Small intestine (tissue), 7 donors: ENCODE measurements at regions not wholly inside any gene's neighbourhood (a gene's known extent, or its start where the extent isn't known, plus 50 kb on each side); places are given as distances from the start of the nearest gene placed in this dataset.
A peak's percentile ranks its signal among the peaks of the same experiment; 100 is the strongest.

Source experiments
- DNase-seq, 2 donors: peaks; one replicate each; pipeline versions ENCODE4 v3.0.0 to v3.0.0-alpha.2; 2013
- FAIRE-seq: peaks from 2 replicates; lab custom pipeline; 2012; peaks lifted over from hg19 to GRCh38; lab: Jason Lieb, UNC
- H3K27ac ChIP-seq, 3 donors: one replicate each; pipeline ENCODE4 v1.5.1; 2013; ENCODE audit warnings: low read length in 2 of 3, mild to moderate bottlenecking in 2 of 3, control low read depth in 1 of 3, inconsistent platforms in 1 of 3, low read depth in 1 of 3, moderate library complexity in 1 of 3
- H3K27me3 ChIP-seq, 3 donors: one replicate each; pipeline ENCODE4 v1.6.1; 2013; ENCODE audit warnings: low read length in 3 of 3, inconsistent platforms in 1 of 3; ENCODE audit not compliant: control insufficient read depth in 3 of 3, insufficient read depth in 3 of 3
- H3K36me3 ChIP-seq, 3 donors: one replicate each; pipeline ENCODE4 v1.6.1; 2013; ENCODE audit warnings: low read length in 3 of 3, inconsistent platforms in 1 of 3, low read depth in 1 of 3, mild to moderate bottlenecking in 1 of 3, moderate library complexity in 1 of 3; ENCODE audit not compliant: control insufficient read depth in 3 of 3, insufficient read depth in 2 of 3
- H3K4me1 ChIP-seq, 3 donors: one replicate each; pipeline ENCODE4 v1.6.1; 2013; ENCODE audit warnings: low read length in 2 of 3, inconsistent platforms in 1 of 3, low read depth in 1 of 3, mild to moderate bottlenecking in 1 of 3, moderate library complexity in 1 of 3; ENCODE audit not compliant: control insufficient read depth in 3 of 3, insufficient read depth in 2 of 3
- H3K4me3 ChIP-seq, 3 donors: one replicate each; pipeline ENCODE4 v1.5.1; 2013; ENCODE audit warnings: low read length in 3 of 3, control low read depth in 1 of 3, inconsistent platforms in 1 of 3, low read depth in 1 of 3, mild to moderate bottlenecking in 1 of 3, moderate library complexity in 1 of 3
- H3K9me3 ChIP-seq, 2 donors: one replicate each; pipeline ENCODE4 v1.6.1; 2013; ENCODE audit warnings: low read depth in 1 of 2, low read length in 1 of 2; ENCODE audit not compliant: control insufficient read depth in 2 of 2, insufficient read depth in 1 of 2
- WGBS, 3 donors: extraction: QIAGEN DNeasy Blood & Tissue Kit; methylation state at CpG; one replicate each; pipeline ENCODE4 v1.1.7; 2013; 5-methylcytosine and 5-hydroxymethylcytosine counted together
- donor health status: healthy with polysubstance abuse.
- donor health status: control.
- donor health status: control.
- donor health status: Bipolar disorder and iron deficiency.
- donor health status: healthy.

DNA sequence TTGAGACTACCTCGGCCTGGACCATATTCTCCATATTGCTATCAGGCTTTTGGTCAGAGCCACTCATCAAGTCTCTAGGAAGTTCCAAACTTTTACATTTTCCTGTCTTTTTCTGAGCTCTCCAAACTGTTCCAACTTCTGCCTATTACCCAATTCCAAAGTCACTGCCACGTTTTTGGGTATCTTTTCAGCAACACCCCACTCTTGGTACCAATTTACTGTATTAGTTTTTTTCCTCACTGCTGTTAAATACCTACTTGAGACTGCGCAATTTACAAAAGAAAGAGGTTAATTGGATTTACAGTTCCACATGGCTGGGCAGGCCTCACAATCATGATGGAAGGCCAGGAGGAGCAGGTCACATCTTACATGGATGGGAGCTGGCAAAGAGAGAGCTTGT lies 507.8 kb upstream of the ZNF608 start:
- 55 to 60% (median 59%) methylated on average over 3 of the region's 3 CpGs for WGBS, 3 donors
- no peak overlapping the region for H3K4me3 ChIP-seq
- no peaks in the 10 kb centered on the region for H3K27me3 ChIP-seq
- H3K9me3 ChIP-seq, result peaks cover 0 to 14% of the 10 kb centered on the region in 2 donors
- FAIRE-seq (no peak), DNase-seq (no peak)
- H3K27ac ChIP-seq, result no peak overlapping the region
- H3K36me3 ChIP-seq, result no peaks in the 10 kb centered on the region
- peaks cover 0 to 7% (median 0%) of the 10 kb centered on the region in 3 donors for H3K4me1 ChIP-seq

- H3K27ac ChIP-seq, result no peak overlapping the region
- H3K27me3 ChIP-seq, result no peaks in the 10 kb centered on the region
- FAIRE-seq (no peak), DNase-seq (no peak)
- no peaks in the 10 kb centered on the region for H3K36me3 ChIP-seq
- H3K4me1 ChIP-seq, result peaks cover 0 to 7% (median 0%) of the 10 kb centered on the region in 3 donors
- H3K4me3 ChIP-seq, result no peak overlapping the region
- 88 to 92% (median 91%) methylated on average over 3 of the region's 3 CpGs for WGBS, 3 donors
- peaks cover 0 to 14% of the 10 kb centered on the region in 2 donors for H3K9me3 ChIP-seq
Measured at GRCh38 chr5:125256296-125256695, 509.9 kb upstream of the ZNF608 start.

DNA sequence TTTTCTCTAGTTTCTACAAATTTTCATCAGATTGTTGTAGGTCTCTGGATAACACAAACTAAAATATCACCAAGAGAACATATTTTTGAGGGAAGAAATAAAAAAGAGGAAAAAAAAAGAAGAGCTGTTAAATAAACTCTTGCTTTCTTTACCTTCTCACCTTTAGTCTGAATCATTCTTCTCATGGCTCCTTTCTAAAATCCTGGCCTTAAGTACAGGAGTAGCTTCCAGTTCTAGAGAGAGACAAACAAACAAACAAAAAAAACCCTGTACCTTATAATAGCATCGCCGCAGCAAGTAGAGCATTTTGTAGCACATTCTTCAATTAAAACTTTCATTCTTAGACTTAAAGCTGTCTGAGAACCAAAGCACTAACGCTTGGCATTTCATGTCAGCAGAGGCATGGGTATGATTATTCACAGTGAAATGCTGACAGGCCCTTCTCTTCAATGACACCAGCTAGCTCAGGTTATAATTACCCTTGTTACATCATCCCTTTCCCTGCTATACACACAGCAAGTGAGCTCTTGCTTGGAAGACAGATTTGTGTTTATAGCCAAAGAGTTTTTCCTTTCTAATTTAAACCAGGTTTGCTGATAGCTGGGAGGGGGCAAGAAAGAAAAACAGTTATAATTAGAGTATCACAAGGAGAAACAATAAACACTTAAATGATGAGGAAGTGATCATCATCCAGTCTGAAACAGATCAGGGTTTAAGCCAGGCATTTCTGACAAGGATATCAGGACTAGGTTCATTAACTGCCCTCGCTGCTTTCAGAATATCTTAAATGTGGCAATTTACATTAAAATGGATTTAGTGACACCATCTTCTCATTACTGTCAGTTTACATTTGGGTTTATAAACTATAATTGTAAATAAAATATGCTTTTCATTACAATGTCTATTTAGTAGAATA lies 510.9 kb upstream of the ZNF608 start:
- DNase-seq (peak in 1 of 2 donors; percentile 20), FAIRE-seq (no peak)
- Histone ChIP-seq H3K9me3 (peaks cover 0 to 14% of the 10 kb centered on the region in 2 donors), H3K36me3 (no peaks in the 10 kb centered on the region), H3K27ac (no peak overlapping the region), H3K4me3 (no peak overlapping the region), H3K4me1 (peaks cover 0 to 7% (median 0%) of the 10 kb centered on the region in 3 donors), H3K27me3 (no peaks in the 10 kb centered on the region)
- 82 to 90% (median 84%) methylated on average over 4 of the region's 4 CpGs for WGBS, 3 donors

DNA sequence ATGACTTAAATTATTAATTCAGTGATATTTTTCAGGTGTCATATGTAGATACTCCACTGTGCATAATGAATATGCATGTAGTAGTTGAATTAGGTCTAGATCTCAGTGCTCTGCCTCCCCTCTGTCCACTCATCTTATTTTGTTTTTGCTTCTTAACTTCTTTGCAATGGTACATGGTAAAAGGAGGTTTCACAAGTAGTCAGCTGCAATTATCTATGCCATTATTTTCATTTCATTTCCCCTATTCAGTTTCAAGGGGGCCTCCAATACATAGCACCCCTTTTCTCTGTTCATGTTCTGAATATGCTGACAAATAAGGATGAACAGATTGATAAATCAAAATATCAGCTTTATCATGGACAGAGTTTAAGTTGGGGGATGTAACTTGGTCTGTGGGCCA lies 511.6 kb upstream of the ZNF608 start:
- peaks cover 0 to 14% of the 10 kb centered on the region in 2 donors for H3K9me3 ChIP-seq
- H3K4me1 ChIP-seq, result peaks cover 0 to 7% (median 0%) of the 10 kb centered on the region in 3 donors
- H3K27me3 ChIP-seq, result no peaks in the 10 kb centered on the region
- H3K27ac ChIP-seq, result no peak overlapping the region
- H3K36me3 ChIP-seq, result no peaks in the 10 kb centered on the region
- DNase-seq, result no peak
- FAIRE-seq, result no peak
- H3K4me3 ChIP-seq, result no peak overlapping the region

- H3K27ac ChIP-seq, result no peak overlapping the region
- H3K4me3 ChIP-seq, result no peak overlapping the region
- peaks cover 0 to 8% of the 10 kb centered on the region in 2 donors for H3K9me3 ChIP-seq
- no peaks in the 10 kb centered on the region for H3K36me3 ChIP-seq
- peak; percentile 54 to 69 for DNase-seq
- 18 to 63% (median 26%) methylated on average over 2 of the region's 2 CpGs for WGBS, 3 donors
- no peak for FAIRE-seq
- H3K4me1 ChIP-seq, result peaks cover 0 to 7% (median 0%) of the 10 kb centered on the region in 3 donors
- no peaks in the 10 kb centered on the region for H3K27me3 ChIP-seq
Measured at GRCh38 chr5:125258615-125259014, 512.2 kb upstream of the ZNF608 start.

DNA sequence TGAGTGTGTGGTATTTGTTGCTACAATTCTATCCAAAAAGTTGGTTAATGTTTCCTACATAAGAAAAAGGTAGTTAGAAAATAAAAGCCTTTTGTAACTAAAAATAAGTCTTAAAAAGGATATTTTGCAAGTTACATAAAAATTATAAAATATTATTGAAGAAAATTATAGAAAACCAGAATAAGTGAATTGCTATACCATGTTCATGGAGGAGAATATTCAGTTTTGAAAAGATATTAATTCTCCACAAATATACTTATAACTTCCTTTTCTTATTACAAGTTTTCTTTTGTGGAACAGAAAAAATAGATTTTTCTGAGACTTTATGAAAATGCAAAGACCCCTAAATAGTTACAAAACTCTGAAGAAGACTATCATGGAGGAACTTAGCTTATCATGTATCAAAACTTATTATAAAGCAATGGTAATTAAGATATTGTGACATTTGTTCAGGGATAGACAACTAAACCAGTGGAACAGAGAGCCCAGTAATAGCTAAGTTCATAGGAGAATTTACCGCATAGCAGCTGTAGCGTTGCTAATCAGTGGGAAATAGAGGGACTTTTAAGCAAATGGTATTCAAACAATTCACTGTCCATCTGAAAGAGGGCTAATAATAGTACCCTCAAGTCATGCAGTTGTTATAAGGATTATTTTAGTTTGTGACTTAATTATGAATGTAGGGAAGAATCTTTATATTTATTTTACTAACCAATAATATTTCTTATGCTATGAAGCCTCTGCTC lies 515.2 kb upstream of the ZNF608 start:
- H3K9me3 ChIP-seq, result no peaks in the 10 kb centered on the region
- no peaks in the 10 kb centered on the region for H3K27me3 ChIP-seq
- WGBS, 3 donors, result 69 to 100% (median 94%) methylated on average over 2 of the region's 2 CpGs
- H3K4me1 ChIP-seq, result peaks cover 0 to 7% (median 0%) of the 10 kb centered on the region in 3 donors
- H3K27ac ChIP-seq, result no peak overlapping the region
- no peak overlapping the region for H3K4me3 ChIP-seq
- DNase-seq (no peak), FAIRE-seq (no peak)
- H3K36me3 ChIP-seq, result no peaks in the 10 kb centered on the region

DNA sequence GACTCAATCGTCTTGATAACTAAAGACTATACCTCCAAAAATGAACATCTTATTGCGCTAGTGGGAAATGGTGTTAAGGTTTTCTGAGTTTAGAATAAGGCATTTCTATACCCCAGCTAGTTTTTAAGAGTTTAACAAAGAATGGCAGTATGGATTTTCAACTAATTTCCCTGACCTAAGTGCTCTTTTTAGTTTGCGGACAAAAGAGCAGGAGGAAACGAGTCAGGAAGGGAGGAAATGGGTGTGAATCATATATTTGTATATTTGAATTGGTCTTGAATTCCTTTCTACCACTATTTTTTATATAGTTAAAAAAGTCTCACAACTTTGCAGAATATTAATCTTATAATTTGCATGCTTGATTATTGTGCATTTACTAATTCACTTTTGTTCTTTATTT lies 516.3 kb upstream of the ZNF608 start:
- WGBS, 3 donors, result 86 to 89% (median 86%) methylated on average over 4 of the region's 4 CpGs
- Histone ChIP-seq H3K36me3 (no peaks in the 10 kb centered on the region), H3K27me3 (no peaks in the 10 kb centered on the region), H3K27ac (no peak overlapping the region), H3K4me3 (no peak overlapping the region), H3K4me1 (peaks cover 0 to 7% (median 0%) of the 10 kb centered on the region in 3 donors), H3K9me3 (no peaks in the 10 kb centered on the region)
- no peak for DNase-seq
- no peak for FAIRE-seq

- H3K36me3 ChIP-seq, result no peaks in the 10 kb centered on the region
- H3K27ac ChIP-seq, result no peak overlapping the region
- peaks cover 0 to 5% (median 0%) of the 10 kb centered on the region in 3 donors for H3K4me1 ChIP-seq
- H3K27me3 ChIP-seq, result no peaks in the 10 kb centered on the region
- H3K9me3 ChIP-seq, result no peaks in the 10 kb centered on the region
- DNase-seq (no peak), FAIRE-seq (no peak)
- 50 to 66% (median 56%) methylated on average over 1 of the region's 1 CpG for WGBS, 3 donors
- H3K4me3 ChIP-seq, result no peak overlapping the region
Measured at GRCh38 chr5:125263356-125263755, 516.9 kb upstream of the ZNF608 start.
